ENCODE measurements at regions not wholly inside any gene's neighbourhood (a gene's known extent, or its start where the extent isn't known, plus 50 kb on each side); places are given as distances from the start of the nearest gene placed in this dataset.

DNA sequence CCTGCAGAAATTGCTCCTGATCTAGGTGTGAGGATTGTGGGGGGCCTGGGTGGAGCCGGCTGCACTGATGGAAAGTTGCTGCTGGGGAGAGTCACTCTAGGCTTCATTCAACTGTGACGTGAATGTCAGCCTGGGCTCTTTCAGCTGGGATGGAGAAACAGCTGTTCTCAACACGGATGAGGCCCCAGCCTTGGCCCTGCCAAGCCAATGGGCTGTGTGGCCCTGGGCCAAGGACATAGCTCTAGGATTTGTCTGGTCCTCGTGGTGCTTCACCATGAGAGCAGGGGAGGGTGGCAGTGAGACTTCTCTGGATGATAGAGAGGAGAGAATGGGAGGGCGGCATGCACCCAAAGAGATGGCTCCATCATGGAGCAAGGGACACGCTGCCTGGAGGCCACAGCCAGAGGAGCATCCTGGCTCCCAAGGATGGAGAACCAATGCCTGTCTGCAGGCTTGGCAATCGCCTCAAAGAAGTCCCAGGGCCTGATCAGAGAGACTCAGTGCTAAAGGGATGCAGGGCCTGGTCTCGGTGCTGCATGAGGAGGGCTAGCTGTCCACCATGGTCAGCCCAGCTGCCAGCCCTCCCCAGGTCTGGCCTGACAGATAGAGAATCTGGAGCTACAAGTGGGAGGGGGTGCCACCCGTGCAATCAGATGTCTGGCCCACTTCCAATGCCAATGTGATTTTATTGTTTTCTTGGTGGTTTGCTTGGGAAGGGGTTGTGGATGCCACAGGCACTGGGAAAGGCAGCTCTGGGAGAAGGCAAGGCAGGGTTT lies 141.0 kb downstream of the GADD45G start:
- DNase-seq (ENCODE audit: low read depth in 3 of 3) = no peak

GRCh38 chr9:89746385-89747116 lies 141.7 kb downstream of the GADD45G start:
- DNase-seq (ENCODE audit: low read depth in 3 of 3) = no peak

GRCh38 chr9:89747596-89747995 lies 142.8 kb downstream of the GADD45G start:
- no peak for DNase-seq (ENCODE audit: low read depth in 3 of 3)

DNA sequence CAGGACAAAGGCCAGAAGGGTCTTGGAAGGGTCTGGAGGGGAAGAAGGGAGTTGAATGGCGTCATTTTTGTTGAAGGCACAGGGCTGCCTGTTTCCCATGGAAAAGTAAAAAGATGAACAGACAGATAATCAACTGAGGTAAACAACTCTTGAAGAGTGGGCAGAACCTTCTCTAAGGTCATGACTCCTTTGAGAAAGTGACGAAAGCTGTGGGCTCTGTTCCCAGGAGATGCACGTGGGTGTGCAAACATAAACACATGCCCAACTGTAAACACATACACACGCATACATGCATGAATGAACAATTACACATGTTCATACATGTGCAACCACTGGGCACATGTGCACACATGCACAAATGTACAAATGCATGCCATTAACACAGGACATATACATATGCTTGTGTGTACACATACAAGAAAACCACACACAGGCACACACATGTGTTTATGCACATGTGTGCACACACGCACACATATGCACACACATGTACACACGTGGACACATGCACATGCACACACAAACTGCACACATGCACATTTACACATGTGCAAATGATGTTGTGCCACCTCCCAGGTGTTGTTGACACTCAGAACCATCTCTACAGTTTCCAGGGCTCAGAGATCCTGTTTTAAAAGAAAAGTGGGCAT lies 143.3 kb downstream of the GADD45G start:
- no peak for DNase-seq (ENCODE audit: low read depth in 3 of 3)

- no peak for DNase-seq (ENCODE audit: low read depth in 3 of 3)
These were observed 144.2 kb downstream of the GADD45G start for GRCh38 chr9:89748831-89749499.

DNA sequence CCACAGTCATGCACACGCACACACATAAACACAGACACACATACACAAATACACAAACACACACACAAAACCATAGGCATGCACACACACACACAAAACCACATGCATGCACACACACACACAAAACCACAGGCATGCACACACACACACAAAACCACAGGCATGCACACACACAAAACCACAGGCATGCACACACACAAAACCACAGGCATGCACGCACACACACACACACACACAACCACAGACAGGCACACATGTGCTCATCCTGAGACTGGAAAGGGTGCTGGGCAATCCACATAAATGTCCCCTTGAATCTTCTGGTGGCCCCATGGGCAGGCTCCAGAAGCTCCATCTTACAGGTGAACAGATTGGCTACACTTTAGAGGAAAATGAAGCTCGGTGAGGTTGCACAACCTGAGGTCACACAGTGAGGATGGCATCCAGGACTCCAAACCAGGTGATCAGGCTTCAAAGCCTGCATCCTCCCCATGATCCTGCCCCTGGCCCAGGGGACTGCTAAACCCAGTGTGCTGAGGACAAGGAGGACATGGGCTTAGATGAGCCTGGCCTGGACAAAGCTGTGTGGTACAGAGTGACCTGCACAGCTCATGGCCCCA lies 144.8 kb downstream of the GADD45G start:
- DNase-seq (ENCODE audit: low read depth in 3 of 3) = no peak

GRCh38 chr9:89750117-89750791 lies 145.4 kb downstream of the GADD45G start:
- no peak for DNase-seq (ENCODE audit: low read depth in 3 of 3)

DNA sequence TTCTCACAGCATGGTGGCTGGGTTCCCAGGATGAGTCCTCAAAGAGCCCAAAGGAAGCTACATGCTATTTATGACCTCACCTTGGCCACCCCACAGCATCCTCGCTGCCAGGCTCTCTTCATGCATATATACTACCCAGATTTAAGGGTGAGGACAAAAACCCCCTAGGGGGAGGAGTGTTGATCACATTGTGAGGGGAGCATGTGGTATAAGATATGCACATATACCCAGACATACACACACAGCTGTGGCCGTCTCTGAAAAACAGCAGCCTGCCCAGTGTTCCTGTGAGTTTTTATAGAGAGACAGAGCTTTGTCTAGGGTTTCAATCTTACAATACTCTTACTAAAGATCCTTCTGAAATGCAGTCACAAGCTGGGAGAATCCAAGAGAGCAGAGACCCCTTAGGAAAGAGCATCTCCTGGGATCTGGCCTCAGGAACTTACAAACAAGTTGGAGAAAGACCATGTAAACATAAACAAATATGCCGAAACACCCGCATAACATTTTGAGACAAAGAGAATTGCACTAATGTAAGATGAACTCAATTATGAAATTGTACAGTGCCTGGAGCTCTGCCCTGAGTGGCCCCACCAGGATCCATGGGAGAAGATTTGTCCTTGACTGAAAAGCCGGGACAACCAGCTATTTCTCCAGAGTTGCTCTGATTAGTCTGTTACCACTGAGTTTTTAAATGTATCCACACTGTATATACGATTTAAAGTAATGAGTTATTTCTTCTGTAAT lies 146.4 kb downstream of the GADD45G start:
- no peak for DNase-seq (ENCODE audit: low read depth in 3 of 3)

DNA sequence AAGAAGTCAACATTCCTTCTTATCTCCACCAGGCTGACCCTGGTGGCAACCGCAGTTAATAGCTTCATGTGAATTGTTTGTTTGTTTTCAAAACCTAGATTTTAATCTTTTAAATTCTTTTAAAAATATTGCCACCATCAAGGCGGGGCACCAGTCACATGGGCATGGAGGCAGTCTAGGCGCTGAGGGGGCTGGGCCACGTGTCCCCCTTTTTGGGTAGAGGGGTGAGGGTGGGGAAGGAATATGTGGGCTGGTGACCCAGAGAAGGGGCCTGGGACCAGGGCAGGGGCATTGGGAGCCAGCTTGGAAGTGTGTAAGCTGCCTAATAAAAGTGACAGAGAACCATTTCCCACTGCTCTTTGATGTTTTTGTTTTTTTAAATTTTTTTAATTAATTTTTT lies 147.3 kb downstream of the GADD45G start:
- DNase-seq (ENCODE audit: low read depth in 3 of 3) = no peak

GRCh38 chr9:89753472-89754055 lies 148.8 kb downstream of the GADD45G start:
- DNase-seq (ENCODE audit: low read depth in 3 of 3) = no peak

DNA sequence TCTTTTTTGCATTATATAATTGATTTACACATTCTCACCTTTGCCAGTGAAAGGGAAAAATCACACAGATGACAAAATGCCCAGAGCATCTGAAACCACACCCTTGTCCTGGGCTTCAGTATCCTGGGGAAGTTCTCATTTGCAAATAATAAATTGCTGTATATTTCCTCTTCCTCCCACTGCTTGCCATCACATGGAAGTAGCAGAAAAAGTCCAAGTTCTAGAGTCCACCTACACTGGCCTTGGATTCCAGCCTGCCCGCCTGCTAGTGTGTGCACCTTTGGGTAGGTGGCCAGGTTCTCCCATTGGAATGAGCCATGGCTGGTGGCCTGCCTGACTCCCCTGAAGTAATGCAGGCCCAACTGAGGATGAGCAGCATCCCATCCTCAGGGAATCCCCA lies 149.4 kb downstream of the GADD45G start:
- no peak for DNase-seq (ENCODE audit: low read depth in 3 of 3)

GRCh38 chr9:89755821-89756220 lies 151.0 kb downstream of the GADD45G start:
- DNase-seq (ENCODE audit: low read depth in 3 of 3) = no peak

DNA sequence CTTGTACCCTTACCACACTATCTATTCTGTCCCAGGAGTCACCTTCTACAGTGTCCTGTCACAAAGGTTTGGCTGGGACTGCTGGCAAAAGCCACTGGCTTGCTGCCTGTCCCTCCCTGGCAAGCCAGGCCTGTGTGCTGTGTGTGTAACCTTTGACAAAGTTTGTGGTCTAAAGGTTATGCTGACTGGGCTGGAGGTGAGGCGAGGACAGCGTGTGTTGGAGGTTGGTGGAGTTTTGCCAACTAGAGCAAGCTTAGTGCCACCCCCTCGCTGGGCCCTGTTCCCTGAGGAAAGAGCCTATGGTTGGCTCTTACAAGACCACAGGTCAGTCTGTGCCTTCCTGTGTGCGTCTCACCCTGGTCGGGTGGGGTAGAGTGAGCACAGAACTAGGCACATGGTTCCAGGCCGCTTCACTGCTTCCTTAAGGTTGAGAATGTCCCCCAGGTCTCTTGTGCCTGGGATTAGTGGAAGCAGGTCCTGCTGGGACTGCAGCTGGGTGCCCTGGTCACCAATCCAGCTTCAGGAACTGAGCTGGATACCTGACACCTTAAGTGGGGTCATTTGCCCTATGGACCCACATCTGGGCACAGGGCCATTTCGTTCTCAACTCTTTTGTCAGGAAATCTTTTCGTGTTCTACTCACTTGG lies 152.2 kb downstream of the GADD45G start:
- DNase-seq (ENCODE audit: low read depth in 3 of 3) = no peak

DNA sequence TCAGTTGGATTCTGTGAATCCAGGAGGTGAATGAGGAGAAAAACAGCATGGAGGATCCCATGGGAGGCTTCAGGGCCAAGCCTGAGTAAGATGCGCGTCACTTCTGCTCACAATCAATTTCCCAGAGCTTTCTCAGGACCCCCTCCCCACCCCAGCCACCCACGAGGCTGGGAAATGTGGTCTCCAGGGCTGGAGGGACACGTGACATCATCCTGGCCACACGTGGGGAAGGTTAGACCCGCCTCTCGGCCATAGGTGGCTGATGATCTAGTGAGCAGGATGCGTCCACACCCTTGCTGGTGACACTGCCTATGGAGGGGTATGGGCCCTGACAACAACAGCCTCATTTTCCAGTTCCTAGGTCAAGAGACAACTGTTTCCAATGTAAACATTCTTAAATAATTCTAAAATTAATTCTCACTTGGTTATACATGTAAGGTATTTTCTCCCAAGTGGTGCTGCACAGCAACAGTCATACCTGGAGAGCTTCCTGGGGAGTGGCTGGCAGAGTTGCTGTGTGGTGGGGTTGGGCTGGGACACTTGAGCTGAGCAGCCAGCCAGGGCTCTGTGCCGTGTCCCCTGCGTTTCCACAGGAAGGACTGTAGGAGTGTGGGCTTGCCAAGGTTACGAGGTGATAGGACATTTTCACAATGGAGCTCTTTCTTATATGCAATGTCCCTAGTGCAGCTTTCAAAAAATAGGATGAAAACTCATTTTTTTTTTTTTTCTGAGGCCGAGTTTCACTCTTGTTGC lies 153.1 kb downstream of the GADD45G start:
- no peak for DNase-seq (ENCODE audit: low read depth in 3 of 3)

DNA sequence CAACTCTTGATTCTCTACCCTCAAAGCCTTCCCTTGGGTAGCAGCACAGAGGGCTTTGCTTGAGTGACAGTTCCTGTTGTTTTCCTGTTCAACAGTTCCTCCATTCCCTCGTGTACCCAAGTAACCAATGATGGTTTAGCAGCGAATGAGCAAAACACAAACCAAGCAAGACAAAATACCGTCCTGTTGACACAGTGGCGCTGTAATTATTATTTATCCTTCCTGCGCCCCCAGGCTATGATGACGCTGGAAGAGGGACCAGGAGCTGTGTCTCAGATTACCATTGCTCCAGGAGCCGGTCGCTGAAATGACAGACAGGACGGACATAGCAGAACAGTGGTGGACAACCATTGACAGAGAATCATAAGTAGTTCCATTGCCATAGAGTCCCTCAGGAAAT lies 154.8 kb downstream of the GADD45G start:
- no peak for DNase-seq (ENCODE audit: low read depth in 3 of 3)

DNA sequence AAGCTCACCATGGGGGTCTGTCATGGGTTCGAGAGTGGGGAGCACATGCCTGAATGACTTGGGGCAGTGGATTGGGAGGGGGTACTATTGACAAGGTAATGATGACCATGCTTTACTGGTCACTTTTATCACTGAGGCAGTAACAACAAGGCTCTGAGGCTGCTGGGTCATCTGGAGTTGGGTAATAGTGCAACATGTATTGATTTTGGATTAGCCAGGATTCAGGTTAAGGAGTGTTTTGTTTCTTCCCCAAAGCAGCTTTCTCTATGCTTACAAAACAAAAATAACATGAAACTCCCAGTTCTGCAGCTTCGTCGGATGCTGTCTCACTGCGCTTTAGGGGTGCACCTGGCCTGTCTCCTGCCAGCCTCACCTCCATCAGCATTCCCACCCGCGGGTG lies 155.3 kb downstream of the GADD45G start:
- no peak for DNase-seq (ENCODE audit: low read depth in 3 of 3)

DNA sequence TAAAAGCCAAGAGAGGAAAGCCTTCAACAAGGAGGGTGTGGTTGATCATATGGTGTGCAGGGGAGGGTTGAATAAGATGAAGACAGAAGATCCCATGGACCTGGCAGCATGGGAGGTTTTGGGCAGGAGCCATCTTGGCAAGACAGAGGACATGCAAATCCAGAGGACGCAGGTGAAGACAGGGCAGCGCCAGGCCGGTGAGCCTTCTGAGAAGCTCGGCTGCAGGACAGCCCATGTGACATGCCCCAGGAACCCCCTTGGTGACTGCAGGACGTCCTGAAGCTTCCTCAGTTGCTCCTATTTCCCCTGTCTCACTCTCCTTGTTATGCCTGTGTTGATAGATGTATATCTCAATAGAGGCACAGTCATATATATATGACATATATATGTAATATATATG lies 159.4 kb downstream of the GADD45G start:
- no peak for DNase-seq (ENCODE audit: low read depth in 3 of 3)

DNA sequence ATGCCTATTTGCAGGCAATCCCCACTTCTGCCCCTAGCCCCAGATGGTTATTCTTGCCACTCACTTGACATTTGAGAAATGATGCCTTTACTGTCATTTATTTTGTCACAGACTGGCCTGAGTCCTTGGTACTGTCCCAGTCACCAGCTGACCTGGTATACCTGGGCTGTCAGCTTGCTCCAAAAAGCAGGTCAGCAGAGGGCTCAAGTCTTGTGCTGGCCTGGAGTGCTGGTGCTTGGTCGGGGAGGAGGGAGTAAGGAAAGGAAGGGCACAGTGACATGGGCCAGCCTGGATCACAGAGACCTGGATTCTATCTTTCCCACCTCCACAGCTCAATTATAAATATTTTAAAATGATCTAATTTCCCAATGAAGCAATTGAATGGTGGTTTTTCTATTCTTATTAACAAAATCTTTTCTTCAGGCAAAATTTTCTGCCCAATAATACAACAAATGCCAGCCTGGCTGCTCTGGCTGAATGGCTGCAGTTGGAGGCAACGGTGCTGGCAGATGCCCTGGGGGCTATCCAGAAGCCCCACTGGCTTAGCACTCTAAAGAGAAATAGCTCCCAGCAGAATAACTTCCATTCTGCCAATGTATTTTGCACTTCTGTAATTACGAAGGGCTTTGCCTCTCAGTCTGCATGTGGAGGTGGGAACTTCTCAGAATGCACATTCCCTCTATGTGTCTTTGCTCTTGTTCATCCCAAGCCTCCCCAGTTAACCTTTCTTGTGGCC lies 160.6 kb downstream of the GADD45G start:
- no peak for DNase-seq (ENCODE audit: low read depth in 3 of 3)
